ENCODE measurements at regions not wholly inside any gene's neighbourhood (a gene's known extent, or its start where the extent isn't known, plus 50 kb on each side); places are given as distances from the start of the nearest gene placed in this dataset.
"Not testable (repeated sequence)": the region's sequence is repeated elsewhere in the genome, so short reads cannot be mapped to it uniquely, and the experiment has no call there.

- no peak for DNase-seq
Measured at GRCh38 chr11:97722721-97723120, 1298.0 kb upstream of the CNTN5 start.

DNA sequence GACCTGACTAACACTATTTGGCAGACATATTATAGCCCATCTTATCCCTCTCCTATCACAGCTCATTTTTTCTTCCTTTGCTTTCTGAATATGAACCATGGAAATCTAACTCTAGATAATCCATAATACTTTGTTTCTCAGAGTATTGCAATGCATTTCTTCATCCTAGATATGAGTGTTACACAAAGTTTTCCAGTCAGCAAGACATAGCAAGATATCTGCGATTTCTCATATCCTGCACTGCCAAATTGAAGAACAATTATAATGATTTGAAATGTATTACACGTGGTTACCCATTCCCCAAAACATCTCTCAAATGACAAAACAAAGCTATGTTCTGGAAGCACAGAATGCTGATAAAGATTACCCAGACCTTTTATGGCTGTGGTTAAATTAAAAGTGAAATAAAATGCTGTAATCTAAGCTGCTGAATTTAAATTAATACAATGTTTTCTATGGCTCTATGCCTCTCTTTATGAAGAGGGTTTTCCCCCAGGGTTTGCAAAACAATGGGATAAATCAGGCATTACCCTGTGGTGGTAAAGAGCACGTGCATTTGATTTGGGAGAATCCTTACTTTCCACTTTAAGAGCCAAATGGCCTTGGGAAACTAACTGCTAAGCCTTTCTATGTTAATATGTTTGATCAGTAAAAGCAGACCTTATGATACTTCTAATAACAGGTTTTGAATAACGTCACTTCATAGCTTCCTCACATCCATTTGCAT, 1291.0 kb upstream of the CNTN5 start:
- DNase-seq = no peak

DNA sequence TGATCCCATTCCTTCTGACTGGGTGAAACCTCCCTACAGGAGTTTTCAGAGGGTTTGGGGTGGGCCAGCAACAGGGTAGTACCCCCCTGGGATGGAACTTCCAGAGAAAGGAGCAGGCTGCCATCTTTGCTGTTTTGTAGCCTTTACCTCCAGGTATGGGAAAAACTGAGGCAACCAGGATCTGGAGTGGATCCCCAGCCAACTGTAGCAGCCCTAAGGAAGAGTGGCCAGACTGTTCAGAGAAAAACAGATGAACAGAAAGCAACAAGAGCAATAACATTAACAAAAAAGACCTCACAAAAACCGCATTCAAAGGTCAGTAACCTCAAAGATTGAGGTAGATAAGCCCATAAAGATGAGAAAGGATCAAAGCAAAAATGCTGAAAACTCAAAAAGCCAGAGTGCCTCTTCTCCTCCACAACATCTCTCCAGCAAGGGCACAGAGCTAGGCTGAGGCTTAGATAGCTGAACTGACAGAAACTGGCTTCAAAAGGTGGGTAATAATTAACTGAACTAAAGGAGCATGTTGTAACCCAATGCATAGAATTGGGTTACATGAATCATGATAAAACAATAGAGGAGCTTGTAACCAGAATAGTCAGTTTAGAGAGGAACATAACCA, 1288.6 kb upstream of the CNTN5 start:
- no peak for DNase-seq

GRCh38 chr11:97738751-97739150, 1282.0 kb upstream of the CNTN5 start:
- DNase-seq = no peak

DNA sequence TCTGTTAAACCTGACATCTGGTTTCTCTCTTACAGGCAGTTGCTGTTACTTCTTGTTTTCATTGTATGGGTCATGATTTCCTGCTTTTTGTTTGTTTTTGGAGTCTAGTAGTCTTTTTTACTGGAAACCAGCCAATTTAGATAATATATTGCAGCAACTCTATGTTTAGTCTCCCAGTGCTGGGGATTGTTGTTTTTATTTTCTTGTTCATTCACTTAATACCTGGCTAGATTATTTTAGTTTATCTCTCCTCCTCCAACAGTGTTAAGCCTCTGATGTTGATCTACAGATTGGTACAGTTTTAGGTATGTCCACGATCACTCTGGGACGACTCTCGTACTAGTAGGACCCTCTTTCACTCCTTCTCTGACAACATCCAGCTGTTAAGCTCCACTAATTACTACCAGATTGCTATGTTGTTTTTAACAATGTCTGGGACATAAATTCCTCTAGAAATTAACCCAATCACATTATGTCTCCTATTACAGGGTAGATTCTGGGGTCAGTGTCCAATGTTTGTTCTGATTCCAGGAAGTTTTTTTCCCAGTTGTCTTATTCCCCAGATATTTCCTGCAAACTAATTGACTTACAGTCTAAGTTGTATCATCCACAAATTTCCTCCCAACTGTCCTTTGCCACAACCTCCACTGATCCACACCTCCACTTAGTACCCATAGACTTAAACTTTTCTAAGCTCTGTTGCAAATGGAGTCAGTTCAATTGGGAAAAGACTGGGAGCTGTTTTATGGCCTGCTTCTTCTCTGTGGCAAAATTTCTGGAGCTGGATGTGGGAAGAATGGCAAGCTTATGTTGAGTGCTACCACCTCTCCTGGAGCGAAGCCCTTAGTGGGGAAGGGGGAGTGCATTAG, 1280.6 kb upstream of the CNTN5 start:
- no peak for DNase-seq

GRCh38 chr11:97740801-97741151, 1280.0 kb upstream of the CNTN5 start:
- no peak for DNase-seq

GRCh38 chr11:97742717-97743116, 1278.0 kb upstream of the CNTN5 start:
- no peak for DNase-seq

DNA sequence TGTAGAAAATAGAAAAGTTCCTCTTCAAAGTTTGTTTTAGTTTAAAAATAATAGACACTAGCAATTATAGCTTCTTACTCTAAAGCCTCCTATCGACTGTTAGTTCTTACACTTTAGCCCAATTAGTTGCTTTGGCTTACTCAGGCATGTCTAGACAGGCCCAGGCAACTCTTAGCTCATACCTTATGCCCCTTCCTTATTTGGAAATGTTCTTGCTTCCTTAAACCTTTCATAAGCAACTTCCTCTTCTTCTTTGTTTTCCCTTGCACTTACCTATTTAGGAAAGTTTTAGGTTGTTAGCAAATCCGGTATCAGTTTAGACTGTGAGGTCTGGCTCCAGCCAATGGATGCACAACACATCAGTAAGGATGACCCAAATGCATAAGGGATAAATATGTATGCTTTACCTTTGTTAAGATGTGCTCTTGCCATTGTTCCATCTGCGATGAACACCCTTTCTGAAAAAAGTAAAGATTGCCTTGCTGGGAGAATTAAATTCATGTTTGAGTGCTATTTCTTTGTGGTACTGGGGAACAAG, 1277.5 kb upstream of the CNTN5 start:
- no peak for DNase-seq

DNA sequence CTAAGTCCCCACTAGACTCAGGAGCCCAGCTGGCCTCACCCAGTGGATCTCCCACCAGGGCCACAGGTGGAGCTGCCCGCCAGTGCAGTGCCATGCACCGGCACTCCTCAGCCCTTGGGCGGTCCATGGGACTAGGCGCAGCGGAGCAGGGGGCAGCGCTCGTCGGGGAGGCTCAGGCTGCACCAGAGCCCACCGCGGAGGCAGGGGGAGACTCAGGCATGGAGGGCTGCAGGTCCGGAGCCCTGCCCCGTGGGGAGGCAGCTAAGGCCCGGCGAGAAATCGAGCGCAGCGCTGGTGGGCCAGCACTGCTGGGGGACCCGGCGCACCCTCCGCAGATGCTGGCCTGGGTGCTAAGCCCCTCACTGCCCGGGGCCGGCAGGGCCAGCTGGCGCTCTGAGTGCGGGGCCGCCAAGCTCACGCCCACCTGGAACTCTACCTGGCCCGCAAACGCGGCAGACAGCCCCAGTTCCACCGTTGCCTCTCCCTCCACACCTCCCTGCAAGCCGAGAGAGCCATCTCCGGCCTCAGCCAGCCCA, 1275.2 kb upstream of the CNTN5 start:
- DNase-seq = no peak

DNA sequence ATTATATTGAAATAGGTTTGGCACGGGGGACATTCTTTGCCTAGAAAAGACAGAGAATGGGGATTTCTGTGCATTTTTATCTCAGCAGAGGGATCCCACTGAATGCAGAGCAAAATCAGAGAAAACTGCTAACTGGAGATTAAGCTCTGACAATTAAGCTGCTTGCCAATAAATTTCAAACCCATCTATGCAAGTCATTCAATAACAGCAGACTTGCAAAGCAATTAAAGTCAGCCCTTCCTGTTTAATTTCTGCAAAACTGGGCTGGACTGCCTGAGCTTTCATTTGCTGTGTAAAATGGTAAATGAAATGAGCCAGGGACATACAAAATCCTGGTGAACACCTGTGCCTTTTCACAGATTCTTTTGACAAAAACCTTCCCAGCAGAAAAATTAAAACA, 1273.9 kb upstream of the CNTN5 start:
- no peak for DNase-seq

- DNase-seq = no peak
Measured at GRCh38 chr11:97751405-97751804, 1269.3 kb upstream of the CNTN5 start.

- DNase-seq = no peak
Measured at GRCh38 chr11:97751952-97752351, 1268.8 kb upstream of the CNTN5 start.

GRCh38 chr11:97754976-97755375, 1265.8 kb upstream of the CNTN5 start:
- no peak for DNase-seq

DNA sequence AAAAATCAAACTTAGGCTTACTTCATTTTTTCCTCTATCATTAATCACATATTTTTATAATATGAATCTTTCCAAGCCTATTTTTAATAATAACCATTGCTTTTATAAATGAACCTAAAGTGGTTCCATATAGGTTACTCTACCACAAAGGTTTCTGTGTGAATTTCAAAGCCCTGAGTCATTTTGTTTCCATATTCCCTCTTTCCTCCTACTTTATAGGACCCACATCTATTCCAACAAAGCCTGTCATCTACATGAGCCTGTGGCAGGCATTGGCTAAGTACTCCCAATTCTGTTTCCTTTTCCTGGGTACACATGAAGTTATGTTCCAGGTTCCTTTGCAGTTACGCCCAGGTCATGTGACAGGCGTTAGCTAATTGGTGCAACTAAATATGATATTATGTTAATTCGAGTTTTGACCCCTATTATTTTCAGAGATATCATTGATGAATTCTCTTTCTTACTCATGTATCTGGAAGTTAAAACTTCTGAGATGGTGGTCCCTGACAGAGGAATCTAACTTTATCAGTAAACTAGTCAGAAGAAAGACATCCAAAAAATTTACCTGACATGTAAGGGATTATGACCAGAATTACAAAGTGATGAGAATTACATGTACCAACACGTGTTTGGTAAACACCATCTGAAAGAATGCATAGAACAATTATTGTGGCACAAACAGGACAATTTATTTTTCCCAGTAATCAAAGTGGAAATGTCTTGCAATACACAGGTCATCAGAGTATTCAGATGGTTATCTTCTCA, 1264.0 kb upstream of the CNTN5 start:
- no peak for DNase-seq

- no peak for DNase-seq
Measured at GRCh38 chr11:97761175-97761574, 1259.6 kb upstream of the CNTN5 start.

DNA sequence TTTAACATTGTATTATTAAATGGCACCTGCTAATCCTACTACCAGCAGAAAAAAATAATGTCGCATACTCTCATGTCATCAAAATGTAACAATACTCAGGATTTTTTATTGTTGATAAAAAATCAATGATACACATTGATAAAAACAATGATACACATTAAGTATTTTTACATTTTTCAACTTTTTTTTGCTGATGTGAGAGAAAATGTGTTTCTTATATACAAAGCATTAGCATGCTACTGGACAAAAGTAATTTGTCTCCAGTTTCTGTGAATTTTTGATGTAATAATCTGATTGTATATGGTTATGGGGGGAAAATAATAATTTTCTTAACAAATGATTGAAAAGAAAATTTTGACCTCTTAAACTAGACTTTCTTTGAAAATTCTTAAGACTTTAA, 1256.6 kb upstream of the CNTN5 start:
- DNase-seq = no peak

GRCh38 chr11:97764605-97765004, 1256.1 kb upstream of the CNTN5 start:
- DNase-seq = no peak

DNA sequence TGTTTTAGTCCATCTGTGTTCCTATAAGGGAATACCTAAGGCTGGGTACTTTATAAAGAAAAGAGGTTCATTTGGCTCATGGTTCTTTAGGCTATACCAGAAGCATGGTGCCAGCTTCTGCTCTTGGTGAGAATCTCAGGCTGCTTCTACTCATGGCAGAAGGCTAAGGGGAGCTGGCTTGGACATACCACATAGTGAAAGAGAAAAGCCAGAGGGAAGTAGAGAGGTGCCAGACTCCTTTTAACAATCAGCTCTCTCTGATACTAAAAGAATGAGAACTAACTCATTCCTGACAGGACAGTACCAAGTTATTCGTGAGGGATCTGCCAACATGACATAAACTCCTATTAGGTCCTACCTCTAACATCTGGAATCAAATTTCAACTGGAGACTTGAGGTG, 1250.2 kb upstream of the CNTN5 start:
- no peak for DNase-seq

DNA sequence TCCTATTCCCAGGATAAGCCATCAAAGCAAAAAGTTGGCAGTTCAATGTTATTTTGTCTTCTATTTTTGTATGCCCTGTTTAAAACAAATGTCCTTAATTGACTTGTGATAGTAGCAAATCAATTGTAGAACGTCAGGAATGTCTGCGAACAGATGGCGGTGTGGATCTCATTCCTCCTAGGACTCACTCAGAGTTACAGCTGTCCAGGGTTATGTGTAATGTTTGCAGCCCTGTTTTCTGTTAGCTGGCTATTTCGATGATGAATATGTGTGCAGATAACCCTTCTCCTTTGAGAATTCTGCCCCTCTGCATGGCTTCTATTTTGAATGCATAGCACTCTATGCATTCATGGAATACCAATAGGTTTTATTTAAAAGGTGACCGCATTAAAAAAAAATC, 1248.0 kb upstream of the CNTN5 start:
- no peak for DNase-seq

DNA sequence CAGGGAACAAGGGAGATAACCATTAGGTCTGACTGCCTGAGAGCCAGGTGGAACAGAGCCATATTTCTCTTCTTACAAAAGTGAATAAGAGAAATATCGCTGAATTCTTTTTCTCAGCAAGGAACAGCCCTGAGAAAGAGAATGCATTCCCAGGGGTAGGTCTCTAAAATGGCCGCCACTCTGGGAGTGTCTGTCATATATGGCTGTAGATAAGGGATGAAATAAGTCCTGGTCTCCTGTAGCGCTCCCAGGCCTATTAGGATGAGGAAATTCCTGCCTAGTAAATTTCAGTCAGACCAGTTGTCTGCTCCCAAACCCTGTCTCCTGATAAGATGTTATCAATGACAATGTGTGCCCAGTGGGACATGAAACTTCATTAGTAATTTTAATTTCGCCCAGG, 1236.4 kb upstream of the CNTN5 start:
- not testable (repeated sequence) for DNase-seq

DNA sequence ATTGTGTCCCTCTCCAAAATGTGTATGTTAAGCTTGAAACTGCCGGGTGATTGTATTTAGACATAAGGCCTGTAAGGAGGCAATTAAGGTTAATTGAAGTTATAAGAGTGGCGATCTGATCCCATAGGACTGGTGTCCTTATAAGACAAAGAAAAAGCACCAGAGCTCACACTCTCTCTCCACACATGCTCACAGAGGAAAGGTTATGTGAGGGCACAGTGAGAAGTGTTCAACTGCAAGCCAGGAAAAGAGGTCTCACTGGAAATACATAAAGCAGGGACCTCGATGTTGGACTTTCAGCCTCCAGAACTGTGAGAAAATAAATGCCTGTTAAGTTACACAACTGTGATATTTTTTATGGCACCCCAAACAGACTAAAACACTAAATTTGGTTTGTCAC, 1233.8 kb upstream of the CNTN5 start:
- no peak for DNase-seq

- DNase-seq = no peak
Measured at GRCh38 chr11:97794876-97795275, 1225.9 kb upstream of the CNTN5 start.

DNA sequence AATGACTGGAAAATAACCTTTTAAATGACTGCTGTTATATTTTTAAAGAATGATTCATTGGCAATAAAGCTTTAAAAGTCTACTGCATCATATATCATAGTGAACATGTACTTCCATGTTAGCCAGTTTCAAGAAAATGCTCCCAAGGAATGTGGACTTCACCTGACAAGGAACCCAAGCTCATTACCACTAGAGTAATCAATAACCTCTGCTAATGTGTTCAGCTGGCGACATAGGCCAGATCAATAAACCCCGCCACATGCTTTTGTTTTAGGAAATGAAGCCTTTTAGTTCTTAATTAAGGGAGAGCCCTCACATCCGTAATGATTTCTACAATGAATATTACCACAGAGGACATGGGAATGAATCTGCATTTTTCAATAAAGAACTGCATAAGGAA, 1219.9 kb upstream of the CNTN5 start:
- DNase-seq = no peak

Data from midbrain (tissue), 1 donor.